CD8-positive, alpha-beta memory T cell (primary cell): ENCODE measurements at regions not wholly inside any gene's neighbourhood (a gene's known extent, or its start where the extent isn't known, plus 50 kb on each side); places are given as distances from the start of the nearest gene placed in this dataset.

ENCODE experiments used
- CTCF ChIA-PET: fragments of 350-600 bp; sonication (Branson Sonifier 250); formaldehyde crosslinking; loops from one replicate; lab custom pipeline; 2021; ENCODE audit warnings: antibody characterized with exemption; lab: Charles Lee
- POLR2A ChIA-PET: fragments of 350-600 bp; sonication (Branson Sonifier 250); formaldehyde crosslinking; loops from one replicate; lab custom pipeline; 2021; ENCODE audit warnings: antibody characterized with exemption; lab: Charles Lee
- DNase-seq, 5 donors: peaks; one replicate each; pipeline versions ENCODE4 v3.0.0 to v3.0.0-alpha.2; 2020 to 2022; ENCODE audit warnings: mixed read lengths in 1 of 5
- H3K27ac ChIP-seq: one replicate; pipeline ENCODE4 v1.7.0; 2013; ENCODE audit warnings: low read depth, mild to moderate bottlenecking, low read length, moderate library complexity
- H3K27me3 ChIP-seq: 2 replicates; pipeline ENCODE4 v1.7.0; 2013; ENCODE audit warnings: low read length, mild to moderate bottlenecking; ENCODE audit not compliant: insufficient read depth, poor library complexity, severe bottlenecking
- H3K36me3 ChIP-seq: 2 replicates; pipeline ENCODE4 v1.7.0; 2013; ENCODE audit warnings: mild to moderate bottlenecking, low read length, moderate library complexity; ENCODE audit not compliant: insufficient read depth
- H3K4me1 ChIP-seq: 2 replicates; pipeline ENCODE4 v1.7.0; 2013; ENCODE audit warnings: mild to moderate bottlenecking, low read length, moderate library complexity; ENCODE audit not compliant: insufficient read depth
- H3K4me3 ChIP-seq: 2 replicates; pipeline ENCODE4 v1.7.0; 2013; ENCODE audit warnings: mild to moderate bottlenecking, low read length
- H3K9me3 ChIP-seq: 2 replicates; pipeline ENCODE4 v1.7.0; 2013; ENCODE audit warnings: mild to moderate bottlenecking, low read length
- H3K27ac Mint-ChIP-seq, 8 donors: one replicate each; pipeline ENCODE4 v1.8.0; 2020 to 2021; ENCODE audit warnings: mixed read lengths in 8 of 8, mild to moderate bottlenecking in 6 of 8, inconsistent platforms in 3 of 8, moderate library complexity in 3 of 8
- H3K27me3 Mint-ChIP-seq, 2 donors: one replicate each; pipeline ENCODE4 v1.8.0; 2020 to 2021; ENCODE audit warnings: mixed read lengths in 2 of 2, mild to moderate bottlenecking in 1 of 2, moderate library complexity in 1 of 2
- H3K36me3 Mint-ChIP-seq, 3 donors: one replicate each; pipeline ENCODE4 v1.8.0; 2020 to 2021; ENCODE audit warnings: mixed read lengths in 3 of 3, inconsistent platforms in 1 of 3, mild to moderate bottlenecking in 1 of 3
- H3K4me1 Mint-ChIP-seq, 3 donors: one replicate each; pipeline ENCODE4 v1.8.0; 2020 to 2021; ENCODE audit warnings: mixed read lengths in 3 of 3, inconsistent platforms in 1 of 3, mild to moderate bottlenecking in 1 of 3
- H3K4me3 Mint-ChIP-seq, 7 donors: one replicate each; pipeline ENCODE4 v1.8.0; 2020 to 2021; ENCODE audit warnings: mixed read lengths in 7 of 7, mild to moderate bottlenecking in 6 of 7, moderate library complexity in 4 of 7, inconsistent platforms in 2 of 7
- H3K9me3 Mint-ChIP-seq, 5 donors: one replicate each; pipeline ENCODE4 v1.8.0; 2020 to 2022; ENCODE audit warnings: mixed read lengths in 5 of 5, mild to moderate bottlenecking in 3 of 5, moderate library complexity in 2 of 5, inconsistent platforms in 1 of 5

GRCh38 chr10:3350617-3351258 is 178.2 kb upstream of the PITRM1 start:
- Histone ChIP-seq H3K9me3 (no peaks in the 10 kb centered on the region), H3K4me1 (no peaks in the 10 kb centered on the region), H3K27ac (no peak overlapping the region), H3K27me3 (peaks cover 4% of the 10 kb centered on the region), H3K36me3 (no peaks in the 10 kb centered on the region), H3K4me3 (no peak overlapping the region)
- no peaks in the 10 kb centered on the region for H3K36me3 Mint-ChIP-seq
- peaks cover 2 to 5% (median 5%) of the 10 kb centered on the region in 3 donors for H3K4me1 Mint-ChIP-seq
- peak overlapping the region in 1 of 8 donors; percentile 2 for H3K27ac Mint-ChIP-seq
- no peak for DNase-seq
- ChIA-PET POLR2A (no interaction called here), CTCF (no interaction called here)
- no peaks in the 10 kb centered on the region for H3K9me3 Mint-ChIP-seq
- H3K27me3 Mint-ChIP-seq, result peaks cover 7 to 48% of the 10 kb centered on the region in 2 donors
- H3K4me3 Mint-ChIP-seq, result no peak overlapping the region

- Mint-ChIP-seq H3K36me3 (no peaks in the 10 kb centered on the region), H3K27ac (no peak overlapping the region), H3K9me3 (no peaks in the 10 kb centered on the region), H3K4me1 (peaks cover 2 to 5% (median 5%) of the 10 kb centered on the region in 3 donors), H3K27me3 (peaks cover 8 to 53% of the 10 kb centered on the region in 2 donors), H3K4me3 (no peak overlapping the region)
- no peaks in the 10 kb centered on the region for H3K9me3 ChIP-seq
- H3K36me3 ChIP-seq, result no peaks in the 10 kb centered on the region
- no peak for DNase-seq
- no peak overlapping the region for H3K27ac ChIP-seq
- peaks cover 4% of the 10 kb centered on the region for H3K27me3 ChIP-seq
- H3K4me3 ChIP-seq, result no peak overlapping the region
- no peaks in the 10 kb centered on the region for H3K4me1 ChIP-seq
- ChIA-PET POLR2A (no interaction called here), CTCF (no interaction called here)
Observed at GRCh38 chr10:3350205-3350604, 177.6 kb upstream of the PITRM1 start.

- no peak for DNase-seq
- H3K4me3 Mint-ChIP-seq, result no peak overlapping the region
- no peak overlapping the region for H3K27ac Mint-ChIP-seq
- CTCF ChIA-PET, result no interaction called here
- Histone ChIP-seq H3K4me1 (no peaks in the 10 kb centered on the region), H3K27me3 (peaks cover 4% of the 10 kb centered on the region), H3K36me3 (no peaks in the 10 kb centered on the region), H3K9me3 (no peaks in the 10 kb centered on the region), H3K27ac (no peak overlapping the region), H3K4me3 (no peak overlapping the region)
- peaks cover 2 to 5% (median 5%) of the 10 kb centered on the region in 3 donors for H3K4me1 Mint-ChIP-seq
- H3K36me3 Mint-ChIP-seq, result no peaks in the 10 kb centered on the region
- H3K9me3 Mint-ChIP-seq, result no peaks in the 10 kb centered on the region
- H3K27me3 Mint-ChIP-seq, result peaks cover 8 to 55% of the 10 kb centered on the region in 2 donors
- POLR2A ChIA-PET, result no interaction called here
Observed at GRCh38 chr10:3348564-3348963, 176.0 kb upstream of the PITRM1 start.

GRCh38 chr10:3347413-3348182 is 175.0 kb upstream of the PITRM1 start:
- Histone ChIP-seq H3K36me3 (no peaks in the 10 kb centered on the region), H3K27ac (no peak overlapping the region), H3K27me3 (peaks cover 4% of the 10 kb centered on the region), H3K4me3 (no peak overlapping the region), H3K9me3 (no peaks in the 10 kb centered on the region), H3K4me1 (no peaks in the 10 kb centered on the region)
- H3K36me3 Mint-ChIP-seq, result no peaks in the 10 kb centered on the region
- H3K9me3 Mint-ChIP-seq, result no peaks in the 10 kb centered on the region
- POLR2A ChIA-PET, result no interaction called here
- no peak for DNase-seq
- CTCF ChIA-PET, result no interaction called here
- H3K4me1 Mint-ChIP-seq, result peaks cover 2 to 5% (median 5%) of the 10 kb centered on the region in 3 donors
- peaks cover 8 to 49% of the 10 kb centered on the region in 2 donors for H3K27me3 Mint-ChIP-seq
- H3K4me3 Mint-ChIP-seq, result no peak overlapping the region
- H3K27ac Mint-ChIP-seq, result no peak overlapping the region

- peaks cover 2 to 5% (median 5%) of the 10 kb centered on the region in 3 donors for H3K4me1 Mint-ChIP-seq
- no peak overlapping the region for H3K4me3 ChIP-seq
- no peaks in the 10 kb centered on the region for H3K36me3 Mint-ChIP-seq
- POLR2A ChIA-PET, result no interaction called here
- no peak overlapping the region for H3K4me3 Mint-ChIP-seq
- no peaks in the 10 kb centered on the region for H3K9me3 Mint-ChIP-seq
- no peak overlapping the region for H3K27ac Mint-ChIP-seq
- no peak for DNase-seq
- no peaks in the 10 kb centered on the region for H3K9me3 ChIP-seq
- H3K27me3 ChIP-seq, result peaks cover 4% of the 10 kb centered on the region
- CTCF ChIA-PET, result no interaction called here
- H3K4me1 ChIP-seq, result no peaks in the 10 kb centered on the region
- H3K27me3 Mint-ChIP-seq, result peaks cover 8 to 52% of the 10 kb centered on the region in 2 donors
- H3K27ac ChIP-seq, result no peak overlapping the region
- H3K36me3 ChIP-seq, result no peaks in the 10 kb centered on the region
Observed at GRCh38 chr10:3346851-3347250, 174.3 kb upstream of the PITRM1 start.

GRCh38 chr10:3342771-3343170 is 170.2 kb upstream of the PITRM1 start:
- Histone ChIP-seq H3K9me3 (no peaks in the 10 kb centered on the region), H3K27ac (no peak overlapping the region), H3K4me1 (no peaks in the 10 kb centered on the region), H3K4me3 (no peak overlapping the region), H3K36me3 (no peaks in the 10 kb centered on the region), H3K27me3 (no peaks in the 10 kb centered on the region)
- Mint-ChIP-seq H3K4me3 (no peak overlapping the region), H3K36me3 (no peaks in the 10 kb centered on the region), H3K9me3 (no peaks in the 10 kb centered on the region), H3K4me1 (no peaks in the 10 kb centered on the region), H3K27me3 (peaks cover 3 to 38% of the 10 kb centered on the region in 2 donors), H3K27ac (no peak overlapping the region)
- DNase-seq, result no peak
- CTCF ChIA-PET, result no interaction called here
- POLR2A ChIA-PET, result no interaction called here

GRCh38 chr10:3340127-3340730 is 167.6 kb upstream of the PITRM1 start:
- no peak overlapping the region for H3K4me3 ChIP-seq
- ChIA-PET CTCF (no interaction called here), POLR2A (no interaction called here)
- DNase-seq, result no peak
- H3K27me3 ChIP-seq, result no peaks in the 10 kb centered on the region
- Mint-ChIP-seq H3K9me3 (no peaks in the 10 kb centered on the region), H3K4me3 (no peak overlapping the region), H3K36me3 (no peaks in the 10 kb centered on the region), H3K4me1 (no peaks in the 10 kb centered on the region), H3K27me3 (peaks cover 0 to 22% of the 10 kb centered on the region in 2 donors), H3K27ac (no peak overlapping the region)
- no peaks in the 10 kb centered on the region for H3K4me1 ChIP-seq
- H3K27ac ChIP-seq, result no peak overlapping the region
- no peaks in the 10 kb centered on the region for H3K36me3 ChIP-seq
- H3K9me3 ChIP-seq, result no peaks in the 10 kb centered on the region

GRCh38 chr10:3339531-3339950 is 167.0 kb upstream of the PITRM1 start:
- no peaks in the 10 kb centered on the region for H3K36me3 Mint-ChIP-seq
- DNase-seq, result no peak
- Histone ChIP-seq H3K9me3 (no peaks in the 10 kb centered on the region), H3K4me1 (no peaks in the 10 kb centered on the region), H3K4me3 (no peak overlapping the region), H3K36me3 (no peaks in the 10 kb centered on the region), H3K27ac (no peak overlapping the region), H3K27me3 (no peaks in the 10 kb centered on the region)
- no peaks in the 10 kb centered on the region for H3K4me1 Mint-ChIP-seq
- no peaks in the 10 kb centered on the region for H3K9me3 Mint-ChIP-seq
- POLR2A ChIA-PET, result no interaction called here
- CTCF ChIA-PET, result no interaction called here
- H3K27ac Mint-ChIP-seq, result no peak overlapping the region
- peaks cover 0 to 18% of the 10 kb centered on the region in 2 donors for H3K27me3 Mint-ChIP-seq
- no peak overlapping the region for H3K4me3 Mint-ChIP-seq
